ENCODE measurements at regions not wholly inside any gene's neighbourhood (a gene's known extent, or its start where the extent isn't known, plus 50 kb on each side); places are given as distances from the start of the nearest gene placed in this dataset.

GRCh38 chr5:152855441-152855840, 450.4 kb upstream of the NMUR2 start:
- no peak overlapping the region for H3K4me2 ChIP-seq (ENCODE audit: low read length)
- ATAC-seq (no peak), DNase-seq (ENCODE audit: low read depth, low spot score) (no peak)
- H3K27me3 ChIP-seq (ENCODE audit: insufficient read depth, low read length), result no peaks in the 10 kb centered on the region
- H3K4me3 ChIP-seq (replicated peaks in 1 of 2; ENCODE audit: low read depth in 1 of 2, low read length in 2 of 2), result no peak overlapping the region
- H4K20me1 ChIP-seq (ENCODE audit: insufficient read depth), result no peaks in the 10 kb centered on the region
- intact Hi-C loops (cut with micrococcal nuclease), result no loop called here
- H2AFZ ChIP-seq (ENCODE audit: low read depth, low read length, poor library complexity, severe bottlenecking), result no peak overlapping the region
- H3K79me2 ChIP-seq (ENCODE audit: insufficient read depth, low read length), result no peaks in the 10 kb centered on the region
- no peaks in the 10 kb centered on the region for H3K4me1 ChIP-seq (ENCODE audit: control insufficient read depth in 1 of 2, insufficient read depth in 2 of 2, low read length in 2 of 2)
- H3K9me2 ChIP-seq (ENCODE audit: insufficient read depth), result no peaks in the 10 kb centered on the region
- H3K27ac ChIP-seq (ENCODE audit: low read depth, low read length), result no peak overlapping the region
- RAD21 ChIA-PET (ENCODE audit: low non-redundant PET in 1 of 2, low total read pairs in 2 of 2, uncharacterized antibody in 2 of 2, unreplicated experiment in 2 of 2), result no interaction called here
- POLR2A ChIA-PET, result no interaction called here
- no TSS peak for BruUV-seq (replicated peaks)
- H3K36me3 ChIP-seq (ENCODE audit: control insufficient read depth in 1 of 2, insufficient read depth in 2 of 2, low read length in 2 of 2), result no peaks in the 10 kb centered on the region
- H3K9ac ChIP-seq (ENCODE audit: low read length), result no peak overlapping the region
- no peak for TF ChIP-seq JUND (IDR thresholded peaks at IDR 0.05)
- no peak for TF ChIP-seq ZBTB33 (IDR thresholded peaks at IDR 0.05; ENCODE audit: extremely low read depth, insufficient replicate concordance, low read length)
- TF ChIP-seq CTCF (IDR thresholded peaks at IDR 0.05 in 2 of 3, conservative IDR thresholded peaks at IDR 0.05 in 1 of 3; ENCODE audit: borderline replicate concordance in 1 of 3, insufficient read depth in 1 of 3, low read depth in 2 of 3, low read length in 2 of 3), result no peak
- no peak for TF ChIP-seq RAD21 (IDR thresholded peaks at IDR 0.05; ENCODE audit: low read depth)
- CTCF ChIA-PET, result no interaction called here
- peaks cover 3 to 4% of the 10 kb centered on the region in 2 experiments; a peak in 2 of 4 replicates for H3K9me3 ChIP-seq (ENCODE audit: control insufficient read depth in 1 of 2, insufficient read depth in 1 of 2, low read depth in 1 of 2, low read length in 2 of 2)

- no peaks in the 10 kb centered on the region for H3K79me2 ChIP-seq (ENCODE audit: insufficient read depth, low read length)
- H4K20me1 ChIP-seq (ENCODE audit: insufficient read depth), result no peaks in the 10 kb centered on the region
- no peak for ATAC-seq
- no peak overlapping the region for H2AFZ ChIP-seq (ENCODE audit: low read depth, low read length, poor library complexity, severe bottlenecking)
- ChIA-PET RAD21 (ENCODE audit: low non-redundant PET in 1 of 2, low total read pairs in 2 of 2, uncharacterized antibody in 2 of 2, unreplicated experiment in 2 of 2) (no interaction called here), CTCF (no interaction called here), POLR2A (no interaction called here)
- intact Hi-C loops (cut with micrococcal nuclease), result no loop called here
- no peak overlapping the region for H3K9ac ChIP-seq (ENCODE audit: low read length)
- DNase-seq (ENCODE audit: low read depth, low spot score), result no peak
- H3K9me2 ChIP-seq (ENCODE audit: insufficient read depth), result no peaks in the 10 kb centered on the region
- H3K27me3 ChIP-seq (ENCODE audit: insufficient read depth, low read length), result no peaks in the 10 kb centered on the region
- no TSS peak for BruUV-seq (replicated peaks)
- no peak overlapping the region for H3K4me2 ChIP-seq (ENCODE audit: low read length)
- peaks cover 2 to 4% of the 10 kb centered on the region in 2 experiments; a peak in 1 of 4 replicates for H3K9me3 ChIP-seq (ENCODE audit: control insufficient read depth in 1 of 2, insufficient read depth in 1 of 2, low read depth in 1 of 2, low read length in 2 of 2)
- no peak overlapping the region for H3K27ac ChIP-seq (ENCODE audit: low read depth, low read length)
- H3K36me3 ChIP-seq (ENCODE audit: control insufficient read depth in 1 of 2, insufficient read depth in 2 of 2, low read length in 2 of 2), result no peaks in the 10 kb centered on the region
- H3K4me1 ChIP-seq (ENCODE audit: control insufficient read depth in 1 of 2, insufficient read depth in 2 of 2, low read length in 2 of 2), result no peaks in the 10 kb centered on the region
- H3K4me3 ChIP-seq (replicated peaks in 1 of 2; ENCODE audit: low read depth in 1 of 2, low read length in 2 of 2), result no peak overlapping the region
- TF ChIP-seq CBX3 (IDR thresholded peaks at IDR 0.05; ENCODE audit: low read depth), result no peak
- no peak for TF ChIP-seq EGR1 (IDR thresholded peaks at IDR 0.05; ENCODE audit: low read depth)
- TF ChIP-seq POLR2A (IDR thresholded peaks at IDR 0.05; ENCODE audit: borderline replicate concordance, extremely low read depth, insufficient read depth, insufficient read length), result no peak
- no peak for TF ChIP-seq SRF (IDR thresholded peaks at IDR 0.05; ENCODE audit: low read depth)
- no peak for TF ChIP-seq ZBTB33 (IDR thresholded peaks at IDR 0.05; ENCODE audit: extremely low read depth, insufficient replicate concordance, low read length)
- no peak for TF ChIP-seq YY1 (IDR thresholded peaks at IDR 0.05; ENCODE audit: extremely low read depth, insufficient replicate concordance, low read depth, low read length)
- no peak for TF ChIP-seq TCF7L2 (IDR thresholded peaks at IDR 0.05; ENCODE audit: borderline replicate concordance, extremely low read depth, insufficient read depth, insufficient read length)
- no peak for TF ChIP-seq RAD21 (IDR thresholded peaks at IDR 0.05; ENCODE audit: low read depth)
- TF ChIP-seq POLR2AphosphoS5 (IDR thresholded peaks at IDR 0.05; ENCODE audit: low read depth, low read length), result no peak
- TF ChIP-seq ZFX (IDR thresholded peaks at IDR 0.05), result no peak
- no peak for TF ChIP-seq CEBPB (IDR thresholded peaks at IDR 0.05; ENCODE audit: low read depth)
- TF ChIP-seq FOSL1 (IDR thresholded peaks at IDR 0.05; ENCODE audit: low read depth), result no peak
- no peak for TF ChIP-seq JUND (IDR thresholded peaks at IDR 0.05)
Measured at GRCh38 chr5:152861231-152861630, 456.2 kb upstream of the NMUR2 start.
